ENCODE measurements at regions not wholly inside any gene's neighbourhood (a gene's known extent, or its start where the extent isn't known, plus 50 kb on each side); places are given as distances from the start of the nearest gene placed in this dataset.
"Not testable (repeated sequence)": the region's sequence is repeated elsewhere in the genome, so short reads cannot be mapped to it uniquely, and the experiment has no call there.

DNA sequence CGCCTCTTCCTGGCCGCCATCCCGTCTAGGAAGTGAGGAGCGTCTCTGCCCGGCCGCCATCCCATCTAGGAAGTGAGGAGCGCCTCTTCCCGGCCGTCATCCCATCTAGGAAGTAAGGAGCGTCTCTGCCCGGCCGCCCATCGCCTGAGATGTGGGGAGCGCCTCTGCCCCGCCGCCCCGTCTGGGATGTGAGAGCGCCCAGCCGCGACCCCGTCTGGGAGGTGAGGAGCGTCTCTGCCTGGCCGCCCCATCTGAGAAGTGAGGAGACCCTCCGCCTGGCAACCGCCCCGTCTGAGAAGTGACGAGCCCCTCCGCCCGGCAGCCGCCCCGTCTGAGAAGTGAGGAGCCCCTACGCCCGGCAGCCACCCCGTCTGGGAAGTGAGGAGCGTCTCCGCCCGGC lies 137.9 kb downstream of the ALOX5 start:
- TF ChIP-seq CTCF, POLR2AphosphoS5, POLR2A (IDR thresholded peaks at IDR 0.05): not testable (repeated sequence)
